H1 (cell line): ENCODE measurements at regions not wholly inside any gene's neighbourhood (a gene's known extent, or its start where the extent isn't known, plus 50 kb on each side); places are given as distances from the start of the nearest gene placed in this dataset.

Experiments used
- CTCF ChIA-PET: fragments of 300-600 bp; sonication (Branson Sonifier 250); formaldehyde crosslinking; loops from one replicate; lab custom pipeline; 2021; ENCODE audit not compliant: partially characterized antibody; lab: Charles Lee
- POLR2A ChIA-PET: fragments of 300-600 bp; sonication (Branson Sonifier 250); formaldehyde crosslinking; loops from one replicate; lab custom pipeline; 2021; ENCODE audit warnings: inconsistent platforms; ENCODE audit not compliant: partially characterized antibody; lab: Charles Lee
- DNase-seq, 2 experiments: peaks; one replicate each; pipeline versions ENCODE4 v3.0.0 to v3.0.0-alpha.2; 2010 to 2022; ENCODE audit warnings: low spot score in 2 of 2, low read depth in 1 of 2, mixed read lengths in 1 of 2
- FAIRE-seq: peaks from 2 replicates; lab custom pipeline; 2011; peaks lifted over from hg19 to GRCh38; lab: Jason Lieb, UNC
- H2AFZ ChIP-seq: 2 replicates; pipeline ENCODE4 v1.8.1; 2012; ENCODE audit warnings: low read length, inconsistent platforms
- H2AK5ac ChIP-seq: 2 replicates; pipeline ENCODE4 v1.6.1; 2013; ENCODE audit warnings: low read depth, low read length
- H2BK120ac ChIP-seq: replicated peaks from 2 replicates; pipeline ENCODE3; 2013; ENCODE audit warnings: low read depth, low read length, inconsistent platforms
- H2BK12ac ChIP-seq: 2 replicates; pipeline ENCODE4 v1.6.1; 2013; ENCODE audit warnings: low read depth, low read length
- H2BK15ac ChIP-seq: 2 replicates; pipeline ENCODE4 v1.6.1; 2013; ENCODE audit warnings: low read length
- H2BK20ac ChIP-seq: 2 replicates; pipeline ENCODE4 v1.6.1; 2013; ENCODE audit warnings: low read length
- H2BK5ac ChIP-seq: 2 replicates; pipeline ENCODE4 v1.6.1; 2013; ENCODE audit warnings: low read depth, low read length
- H3K14ac ChIP-seq: 2 replicates; pipeline ENCODE4 v1.6.1; 2013; ENCODE audit warnings: inconsistent platforms; ENCODE audit not compliant: insufficient read length
- H3K18ac ChIP-seq: 2 replicates; pipeline ENCODE4 v1.6.1; 2013; ENCODE audit warnings: low read length; ENCODE audit errors: extremely low read depth
- H3K23ac ChIP-seq: 2 replicates; pipeline ENCODE4 v1.6.1; 2013; ENCODE audit warnings: inconsistent platforms; ENCODE audit not compliant: insufficient read length
- H3K23me2 ChIP-seq: 2 replicates; pipeline ENCODE4 v1.6.1; 2013; ENCODE audit warnings: low read depth, low read length
- H3K27ac ChIP-seq: 2 replicates; pipeline ENCODE4 v1.6.1; 2011; ENCODE audit warnings: low read depth, low read length, inconsistent platforms
- H3K27me3 ChIP-seq, 4 experiments: replicated peaks in 1 of 4; 1 replicate in 1 of 4; 2 replicates in 3 of 4; pipeline versions ENCODE4 v1.6.1 to v1.8.1; 2011 to 2013; ENCODE audit warnings: low read length in 3 of 4, mild to moderate bottlenecking in 3 of 4, inconsistent platforms in 2 of 4, mixed read lengths in 2 of 4, moderate library complexity in 1 of 4; ENCODE audit not compliant: control insufficient read depth in 3 of 4, insufficient read depth in 3 of 4; ENCODE audit errors: extremely low read depth in 1 of 4
- H3K36me3 ChIP-seq, 4 experiments: 2 replicates each; pipeline versions ENCODE4 v1.6.1 to v1.8.1; 2011 to 2013; ENCODE audit warnings: mild to moderate bottlenecking in 4 of 4, low read length in 3 of 4, moderate library complexity in 2 of 4, control low read depth in 1 of 4, inconsistent platforms in 1 of 4; ENCODE audit not compliant: insufficient read depth in 4 of 4, control insufficient read depth in 2 of 4
- H3K4ac ChIP-seq: replicated peaks from 2 replicates; pipeline ENCODE3; 2013; ENCODE audit warnings: low read length, low read depth, mixed read lengths, inconsistent platforms; ENCODE audit not compliant: insufficient read length
- H3K4me1 ChIP-seq, 4 experiments: replicated peaks in 1 of 4; 1 replicate in 1 of 4; 2 replicates in 3 of 4; pipeline versions ENCODE4 v1.6.1 to v1.8.1; 2011 to 2013; ENCODE audit warnings: low read length in 3 of 4, inconsistent platforms in 2 of 4, mixed read lengths in 1 of 4; ENCODE audit not compliant: insufficient read depth in 4 of 4, control insufficient read depth in 3 of 4
- H3K4me2 ChIP-seq, 2 experiments: 2 replicates each; pipeline versions ENCODE4 v1.6.1 to v1.8.1; 2011 to 2013; ENCODE audit warnings: low read depth in 2 of 2, low read length in 2 of 2, control low read depth in 1 of 2, inconsistent platforms in 1 of 2, mild to moderate bottlenecking in 1 of 2; ENCODE audit not compliant: insufficient read depth in 1 of 2
- H3K4me3 ChIP-seq, 4 experiments: fragments of 200-600, 300-600 bp in 1 of 4; sonication (generic), shearing (Covaris generic), sonication (Bioruptor Twin) in 1 of 4; 2 replicates each; pipeline versions ENCODE4 v1.5.1 to v1.8.1; 2011 to 2016; ENCODE audit warnings: low read length in 4 of 4, low read depth in 3 of 4, control low read depth in 2 of 4, inconsistent platforms in 2 of 4, mild to moderate bottlenecking in 2 of 4, mixed read lengths in 1 of 4, moderate library complexity in 1 of 4; ENCODE audit not compliant: insufficient read depth in 2 of 4; ENCODE audit errors: extremely low read depth in 1 of 4
- H3K56ac ChIP-seq: replicated peaks from 2 replicates; pipeline ENCODE3; 2013; ENCODE audit warnings: low read depth, mild to moderate bottlenecking, mixed read lengths, low read length, inconsistent platforms; ENCODE audit not compliant: insufficient read length
- H3K79me1 ChIP-seq: 2 replicates; pipeline ENCODE4 v1.6.1; 2013; ENCODE audit warnings: low read depth, low read length, control low read depth
- H3K79me2 ChIP-seq, 2 experiments: 2 replicates each; pipeline versions ENCODE4 v1.6.1 to v1.8.1; 2012 to 2013; ENCODE audit warnings: low read length in 2 of 2, mild to moderate bottlenecking in 2 of 2, inconsistent platforms in 1 of 2; ENCODE audit not compliant: insufficient read depth in 2 of 2, control insufficient read depth in 1 of 2
- H3K9ac ChIP-seq, 4 experiments: replicated peaks in 1 of 4; 1 replicate in 1 of 4; 2 replicates in 3 of 4; pipeline versions ENCODE4 v1.6.1 to v1.8.1; 2011 to 2013; ENCODE audit warnings: low read depth in 3 of 4, low read length in 3 of 4, control low read depth in 2 of 4, mild to moderate bottlenecking in 2 of 4, moderate library complexity in 2 of 4, inconsistent platforms in 1 of 4; ENCODE audit errors: extremely low read depth in 1 of 4
- H3K9me3 ChIP-seq, 2 experiments: 2 replicates each; pipeline versions ENCODE4 v1.6.1 to v1.8.1; 2012 to 2013; ENCODE audit warnings: mild to moderate bottlenecking in 2 of 2, moderate library complexity in 2 of 2, control low read depth in 1 of 2, inconsistent platforms in 1 of 2, low read depth in 1 of 2, low read length in 1 of 2, mixed read lengths in 1 of 2; ENCODE audit not compliant: insufficient read depth in 2 of 2
- H4K20me1 ChIP-seq, 2 experiments: replicated peaks in 1 of 2; 2 replicates each; pipeline versions ENCODE3 to v1.8.1; 2011 to 2013; ENCODE audit warnings: inconsistent platforms in 2 of 2, low read length in 2 of 2, mild to moderate bottlenecking in 1 of 2; ENCODE audit not compliant: insufficient read depth in 2 of 2, control insufficient read depth in 1 of 2
- H4K5ac ChIP-seq: 2 replicates; pipeline ENCODE4 v1.6.1; 2013; ENCODE audit warnings: low read length, low read depth, mixed read lengths, inconsistent platforms; ENCODE audit not compliant: insufficient read length
- H4K8ac ChIP-seq: 2 replicates; pipeline ENCODE4 v1.8.0; 2013; ENCODE audit warnings: mild to moderate bottlenecking, moderate library complexity, low read length, inconsistent platforms; ENCODE audit not compliant: insufficient read depth; ENCODE audit errors: extremely low read depth
- H4K91ac ChIP-seq: replicated peaks from 2 replicates; pipeline ENCODE3; 2013; ENCODE audit warnings: low read length, mixed read lengths, inconsistent platforms; ENCODE audit not compliant: insufficient read length
- CBX5 ChIP-seq: fragments of 300-800, 300-1000 bp; sonication (generic); IDR thresholded peaks from 2 replicates; pipeline ENCODE4 v1.7.1; 2016; ENCODE audit warnings: antibody characterized with exemption, low read length, low read depth
- HDAC6 ChIP-seq: IDR thresholded peaks from one replicate; pipeline ENCODE4 v1.7.1; 2012; ENCODE audit warnings: low read depth, mild to moderate bottlenecking, inconsistent platforms, low read length, moderate library complexity
- SAP30 ChIP-seq: fragments of 300-600 bp; sonication (generic); IDR thresholded peaks from 2 replicates; pipeline ENCODE4 v1.7.1; 2012; ENCODE audit warnings: low read length, moderate library complexity, mild to moderate bottlenecking, inconsistent platforms; ENCODE audit not compliant: insufficient read depth, insufficient replicate concordance
- SP1 ChIP-seq: IDR thresholded peaks from 2 replicates; pipeline ENCODE4 v1.6.1; 2011; ENCODE audit warnings: low read depth, low read length
- SP2 ChIP-seq: IDR thresholded peaks from 2 replicates; pipeline ENCODE4 v1.6.1; 2012; ENCODE audit warnings: mild to moderate bottlenecking, low read length, inconsistent platforms
- WGBS, 2 experiments: shearing (Covaris generic) in 1 of 2; methylation state at CpG; one replicate each; pipeline versions ENCODE4 v1.1.6 to v1.1.7; 2013 to 2015; ENCODE audit warnings: low lambda C conversion rate in 2 of 2, mixed read lengths in 2 of 2, inconsistent platforms in 1 of 2, low coverage in 1 of 2, missing lambda C conversion rate in 1 of 2; ENCODE audit not compliant: insufficient replicate concordance in 2 of 2, insufficient coverage in 1 of 2, insufficient read length in 1 of 2; ENCODE audit errors: extremely low coverage in 1 of 2, missing lambda C conversion rate in 1 of 2; 5-methylcytosine and 5-hydroxymethylcytosine counted together

DNA sequence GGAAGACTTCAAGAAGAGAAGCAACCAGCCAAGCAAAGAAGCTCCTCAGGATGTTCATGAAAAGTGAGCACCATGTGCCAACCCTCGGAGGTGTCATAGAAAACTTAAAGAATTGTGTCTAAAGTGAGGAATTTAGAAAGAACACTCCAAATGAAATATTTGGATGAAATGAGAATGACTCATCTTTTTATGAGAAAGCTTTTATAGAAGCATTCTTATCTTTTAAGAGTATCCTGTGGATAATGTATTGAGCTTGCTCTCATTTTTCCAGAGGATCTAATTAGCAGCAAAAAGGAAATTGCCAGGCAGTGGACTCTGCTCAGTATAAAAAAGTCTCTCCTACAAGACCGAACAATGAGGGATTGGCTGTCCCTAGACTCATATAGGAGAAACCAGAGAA is 454.9 kb downstream of the LRIG3 start:
- WGBS, 2 experiments, result 92% methylated on average over 2 of the region's 2 CpGs; no CpG with 5 or more reads in 1 of the 2 experiments
- CTCF ChIA-PET, result no interaction called here
- no peak for DNase-seq

More for the DNA sequence above, 454.9 kb downstream of the LRIG3 start:
- Histone ChIP-seq H3K4me2 (no peak overlapping the region), H3K14ac (no peak overlapping the region), H2BK15ac (no peak overlapping the region), H3K4me1 (no peaks in the 10 kb centered on the region), H3K23me2 (no peaks in the 10 kb centered on the region), H4K8ac (no peak overlapping the region)
- no peak for FAIRE-seq
- TF ChIP-seq SP1 (no peak), SAP30 (no peak), SP2 (no peak), CBX5 (no peak), HDAC6 (no peak)
- TF ChIP-seq, all 59 proteins: peak for 0
- H2AK5ac ChIP-seq, result no peak overlapping the region
- H3K27ac ChIP-seq, result no peak overlapping the region
- no peaks in the 10 kb centered on the region for H3K27me3 ChIP-seq
- no peak overlapping the region for H3K4me3 ChIP-seq
- H3K9me3 ChIP-seq, result peaks cover 7 to 8% of the 10 kb centered on the region in 2 experiments; a peak in 2 of 4 replicates
- no peak overlapping the region for H4K5ac ChIP-seq
- H3K9ac ChIP-seq, result no peak overlapping the region
- H3K4ac ChIP-seq, result no peak overlapping the region
- no peak overlapping the region for H2BK120ac ChIP-seq
- no peak overlapping the region for H4K91ac ChIP-seq
- H3K79me2 ChIP-seq, result no peaks in the 10 kb centered on the region
- H2BK5ac ChIP-seq, result no peak overlapping the region
- H4K20me1 ChIP-seq, result no peaks in the 10 kb centered on the region
- no peak overlapping the region for H2BK12ac ChIP-seq
- no peak overlapping the region for H2AFZ ChIP-seq
- no peak overlapping the region for H3K23ac ChIP-seq
- no peak overlapping the region for H3K56ac ChIP-seq
- POLR2A ChIA-PET, result no interaction called here
- H2BK20ac ChIP-seq, result no peak overlapping the region
- H3K79me1 ChIP-seq, result no peaks in the 10 kb centered on the region
- H3K36me3 ChIP-seq, result no peaks in the 10 kb centered on the region
- H3K18ac ChIP-seq, result no peak overlapping the region
